HG02852 (cell line): ENCODE measurements at regions not wholly inside any gene's neighbourhood (a gene's known extent, or its start where the extent isn't known, plus 50 kb on each side); places are given as distances from the start of the nearest gene placed in this dataset.

Experiments
- ATAC-seq: cut with Tn5 transposase; IDR thresholded peaks from one replicate; pipeline ENCODE4 v1.9.1; 2021; ENCODE audit warnings: mild to moderate bottlenecking, moderate library complexity; ENCODE audit not compliant: unreplicated experiment

DNA sequence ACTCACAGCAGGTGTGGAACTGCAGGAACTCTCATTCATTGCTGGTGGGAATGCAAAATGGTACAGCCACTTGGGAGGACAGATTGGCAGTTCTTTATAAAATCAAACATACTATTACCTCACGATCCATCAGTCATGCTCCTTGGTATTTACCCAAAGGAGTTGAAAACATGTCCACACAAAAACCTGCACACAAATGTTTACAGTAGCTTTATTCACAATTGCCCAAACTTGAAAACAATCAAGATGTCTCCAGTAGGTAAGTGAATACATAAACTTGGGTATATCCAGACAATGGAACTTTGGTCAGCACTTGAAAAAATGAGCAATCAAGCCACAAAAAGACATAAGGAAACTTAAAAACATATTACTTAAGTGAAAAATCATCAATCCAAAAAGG, 215.5 kb downstream of the IRX1 start:
- ATAC-seq = no peak

DNA sequence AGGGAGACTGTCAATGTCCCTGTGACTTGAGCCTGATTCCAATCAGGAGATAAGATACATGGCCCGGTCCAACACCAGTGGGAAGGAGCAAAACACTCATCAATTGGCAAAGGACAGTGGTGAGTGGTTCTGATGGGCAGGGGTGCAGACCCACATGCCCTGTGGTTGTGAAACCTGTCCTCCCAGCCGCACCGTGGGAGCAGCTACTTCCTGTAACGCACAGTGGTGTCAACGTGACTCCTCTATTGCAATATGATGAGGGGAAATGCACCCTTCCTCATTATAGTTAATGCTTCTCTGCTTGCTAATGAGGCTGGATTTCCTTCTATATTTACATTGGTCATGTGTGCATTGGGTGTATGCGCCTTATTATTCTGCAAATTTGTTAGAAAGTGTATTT, 223.0 kb downstream of the IRX1 start:
- ATAC-seq = no peak

DNA sequence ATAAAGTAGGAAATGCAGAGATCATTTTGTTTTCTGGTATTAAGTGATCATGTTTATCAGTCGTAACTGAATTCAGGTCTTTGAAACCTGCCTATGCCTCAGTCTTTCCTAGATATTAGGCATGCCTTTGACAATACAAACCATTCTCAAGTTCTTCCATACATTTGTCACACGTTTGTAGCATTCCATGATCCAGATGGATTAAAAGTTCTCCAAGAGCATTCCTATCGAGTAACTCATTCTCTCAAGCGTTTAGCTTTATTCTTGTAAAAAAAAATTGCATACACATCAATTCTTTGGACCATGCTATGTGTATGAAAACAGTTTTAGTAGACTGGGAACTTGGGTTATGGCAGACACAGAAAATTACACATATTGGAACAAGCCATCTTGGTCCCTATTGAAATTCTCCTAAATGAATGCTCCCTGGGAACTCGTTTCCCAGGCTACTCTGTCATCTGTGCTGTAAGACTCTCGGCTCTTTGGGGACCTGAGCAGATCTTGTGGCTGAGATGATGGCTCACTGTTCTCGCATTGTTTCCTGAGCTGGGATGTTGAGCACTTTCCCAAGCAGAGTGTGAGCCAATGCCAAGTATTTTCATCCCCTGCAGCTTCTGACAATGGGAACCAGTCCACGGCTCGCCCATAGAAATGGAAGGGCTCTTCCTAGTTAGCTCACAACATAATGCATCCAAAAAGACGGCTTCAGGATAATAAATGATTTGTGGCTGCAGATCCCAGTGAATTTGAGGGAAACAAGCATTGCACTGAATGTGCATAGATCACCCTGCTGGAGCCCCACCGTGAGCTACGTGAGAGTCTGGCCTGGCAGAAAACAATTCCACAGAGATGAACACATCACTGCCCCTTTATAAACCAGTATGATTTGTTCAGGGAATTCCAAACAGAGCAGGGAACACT, 230.2 kb downstream of the IRX1 start:
- no peak for ATAC-seq

DNA sequence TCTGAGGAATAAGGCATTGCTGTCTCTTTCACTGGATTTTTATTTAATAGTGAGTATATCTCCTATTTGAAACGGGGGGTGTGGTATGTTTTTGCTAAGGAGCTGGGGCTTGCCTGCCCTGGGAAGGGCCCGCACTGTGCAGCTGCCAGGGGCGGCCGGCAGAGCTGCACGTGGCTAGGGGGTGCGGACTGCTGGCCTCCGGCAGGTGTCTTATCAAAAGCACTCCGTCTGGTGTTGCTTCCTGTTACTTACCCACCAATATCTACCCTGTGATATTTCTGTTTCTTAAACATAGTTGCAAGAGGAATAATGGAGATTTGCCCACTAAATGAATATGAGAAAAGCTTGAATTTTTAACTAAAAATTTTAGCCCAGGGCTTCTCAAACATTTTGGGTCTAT, 232.0 kb downstream of the IRX1 start:
- no peak for ATAC-seq

DNA sequence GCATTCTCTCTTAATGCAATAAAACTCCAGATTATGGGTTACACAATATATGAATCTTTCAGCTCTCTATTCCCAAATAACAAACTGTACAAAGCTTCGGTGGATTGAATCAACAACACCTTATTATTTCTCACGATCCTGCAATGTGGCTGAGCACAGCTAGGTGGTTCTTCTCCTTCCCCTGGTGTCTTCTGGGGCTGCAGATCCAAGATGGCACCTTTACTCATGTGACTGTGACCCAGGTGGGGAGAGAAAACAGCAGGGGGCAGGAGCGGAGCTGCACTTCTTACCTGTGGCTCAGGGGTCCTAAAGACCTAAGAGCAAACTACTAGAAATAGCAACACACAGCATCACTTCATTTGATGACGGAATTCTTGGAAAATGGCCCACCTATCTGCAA, 233.1 kb downstream of the IRX1 start:
- no peak for ATAC-seq

DNA sequence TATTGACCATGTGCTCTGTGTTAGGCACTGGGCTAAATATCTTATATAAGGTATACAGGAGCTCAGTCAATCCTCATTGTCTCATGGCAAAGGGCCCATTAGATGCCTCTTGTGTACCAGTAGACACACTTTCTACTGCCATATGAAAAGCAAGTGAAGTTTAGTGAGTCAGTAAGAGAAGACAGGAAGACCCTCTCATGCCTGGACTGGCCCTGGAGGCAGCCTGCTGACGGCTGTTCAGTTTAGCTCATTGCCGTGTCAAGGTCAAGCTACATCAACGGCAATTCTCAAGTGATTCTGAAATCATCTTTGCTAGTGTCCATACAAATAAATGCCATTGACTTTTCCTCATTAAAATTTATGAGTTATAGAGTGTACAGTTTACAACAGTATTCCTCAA, 237.9 kb downstream of the IRX1 start:
- no peak for ATAC-seq

DNA sequence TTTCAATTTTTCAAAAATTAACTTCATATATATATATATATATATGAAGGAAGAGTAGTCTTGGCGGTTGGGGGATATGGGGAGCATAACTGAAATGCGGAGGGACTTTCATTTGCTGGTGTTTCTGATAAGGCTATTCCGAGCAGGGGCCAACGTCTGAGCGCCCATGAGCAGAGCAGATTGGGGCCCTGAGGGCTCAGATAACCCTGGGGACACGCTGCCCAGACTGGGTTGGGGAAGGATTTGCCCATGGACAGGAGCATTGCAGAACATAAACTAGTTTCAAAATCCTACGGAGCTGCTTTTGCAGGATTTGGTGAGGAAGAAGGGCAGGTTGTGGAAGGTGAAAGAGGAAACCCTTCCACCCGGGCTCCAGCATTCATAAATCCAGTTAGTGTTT, 240.2 kb downstream of the IRX1 start:
- no peak for ATAC-seq

DNA sequence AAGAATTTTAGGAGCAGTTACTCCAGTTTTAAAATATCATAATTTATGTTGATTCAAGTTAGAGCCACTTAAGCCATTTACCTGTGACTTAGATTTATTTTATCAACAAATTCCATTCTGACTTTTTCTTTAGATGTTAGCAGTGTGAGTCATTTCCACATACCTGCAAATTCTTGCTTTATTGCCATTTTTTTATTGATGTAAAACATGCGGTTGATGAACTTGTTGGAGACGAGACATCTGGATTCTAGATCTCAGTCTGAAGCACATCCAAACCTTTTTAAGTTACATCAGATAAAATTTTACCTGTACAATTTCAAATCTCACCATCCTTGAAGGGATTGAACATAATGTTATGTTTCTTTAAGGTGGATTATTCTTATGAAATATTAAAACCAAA, 240.9 kb downstream of the IRX1 start:
- no peak for ATAC-seq

DNA sequence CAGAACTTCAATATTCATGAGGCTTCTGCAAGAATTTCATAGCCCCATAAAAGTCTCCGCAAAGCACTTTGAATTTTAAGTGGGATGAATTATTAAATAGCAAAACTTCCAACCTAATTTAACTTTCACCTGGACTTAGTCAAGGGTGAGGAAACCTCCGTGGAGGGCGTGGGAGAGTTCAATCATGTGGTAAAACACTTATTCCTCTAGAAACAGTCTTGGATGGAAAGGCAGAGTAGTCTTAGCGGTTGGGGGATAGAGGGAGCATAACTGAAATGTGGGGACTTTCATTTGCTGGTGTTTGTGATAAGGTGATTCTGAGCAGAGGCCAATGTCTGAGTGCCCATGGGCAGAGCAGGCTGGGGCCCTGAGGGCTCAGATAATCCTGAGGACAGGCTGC, 241.9 kb downstream of the IRX1 start:
- ATAC-seq = no peak

DNA sequence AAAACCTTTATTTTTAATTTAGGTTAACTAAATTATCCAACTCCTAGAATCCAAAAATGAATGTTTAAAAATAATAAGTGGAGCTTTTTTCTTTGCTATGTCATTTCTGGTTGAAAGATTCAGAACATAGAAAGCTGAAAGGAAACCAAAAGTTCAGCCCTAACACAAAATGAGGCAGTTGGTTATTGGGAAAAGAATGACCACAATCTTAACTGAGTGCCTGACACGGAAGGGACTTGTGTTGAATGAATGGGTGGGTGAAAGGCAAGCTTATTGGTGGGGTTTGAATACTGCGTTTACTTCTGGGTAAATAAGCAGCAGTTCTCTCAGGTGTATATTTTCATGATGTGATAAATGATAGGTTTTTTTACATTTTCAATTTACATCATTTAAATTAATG, 243.5 kb downstream of the IRX1 start:
- no peak for ATAC-seq

DNA sequence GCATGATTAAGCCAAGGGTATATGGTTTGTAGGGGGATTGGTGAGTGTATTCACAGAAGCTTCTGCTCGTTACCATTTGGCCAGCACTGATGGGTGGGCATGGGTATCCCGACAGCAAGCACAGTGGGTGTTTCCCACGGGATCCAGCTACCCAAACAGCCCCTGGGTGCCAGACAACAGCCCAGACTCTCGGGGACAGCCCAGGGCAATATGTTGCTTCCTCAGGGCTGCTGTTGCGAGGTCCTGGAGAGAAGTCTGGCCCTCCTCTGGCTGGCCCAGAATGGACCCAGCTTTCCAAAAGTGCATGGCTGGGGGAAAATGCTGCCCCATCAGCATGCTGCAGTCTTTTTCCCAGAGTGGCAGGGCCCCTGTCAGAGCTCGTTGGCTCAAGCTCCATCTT, 247.0 kb downstream of the IRX1 start:
- no peak for ATAC-seq

DNA sequence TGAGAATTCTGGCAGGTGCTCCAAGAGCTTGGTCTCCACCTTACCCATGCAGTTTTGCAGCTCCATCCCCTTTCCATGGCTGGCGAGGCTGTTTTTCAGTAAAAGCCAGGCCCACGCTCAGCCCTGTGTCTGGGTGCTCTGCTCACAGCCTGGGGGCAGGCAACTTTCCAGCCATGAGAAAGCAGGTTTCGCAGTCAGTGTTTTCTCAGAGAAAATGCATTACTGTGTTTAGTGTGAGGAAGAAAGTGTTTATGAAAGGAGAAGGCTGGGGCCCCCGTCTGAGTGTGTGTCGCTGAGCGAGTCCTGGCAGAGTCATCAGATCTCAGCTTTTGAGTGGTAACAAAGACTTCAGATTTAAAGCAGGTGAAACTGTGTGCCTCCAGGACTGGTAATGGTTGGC, 248.1 kb downstream of the IRX1 start:
- ATAC-seq = no peak

DNA sequence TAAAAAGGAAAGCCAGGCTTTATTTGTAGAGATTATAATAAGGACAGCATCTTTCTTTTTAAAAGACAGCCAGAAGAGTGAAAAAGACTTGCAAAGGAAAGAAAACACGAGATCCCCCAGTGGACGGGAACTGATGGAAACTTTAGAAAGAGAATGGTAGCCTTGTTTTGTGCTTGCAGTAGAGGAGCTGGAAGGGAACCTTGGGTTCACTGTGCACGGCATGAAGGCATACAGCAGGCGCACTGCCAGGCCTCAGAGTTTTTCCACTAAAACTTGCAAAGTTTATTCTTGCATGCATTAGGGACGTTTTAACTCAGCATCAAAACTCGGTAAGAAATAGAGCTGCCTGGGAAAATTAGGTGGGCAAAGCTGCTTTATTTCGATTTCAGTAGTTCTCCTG, 248.6 kb downstream of the IRX1 start:
- no peak for ATAC-seq

DNA sequence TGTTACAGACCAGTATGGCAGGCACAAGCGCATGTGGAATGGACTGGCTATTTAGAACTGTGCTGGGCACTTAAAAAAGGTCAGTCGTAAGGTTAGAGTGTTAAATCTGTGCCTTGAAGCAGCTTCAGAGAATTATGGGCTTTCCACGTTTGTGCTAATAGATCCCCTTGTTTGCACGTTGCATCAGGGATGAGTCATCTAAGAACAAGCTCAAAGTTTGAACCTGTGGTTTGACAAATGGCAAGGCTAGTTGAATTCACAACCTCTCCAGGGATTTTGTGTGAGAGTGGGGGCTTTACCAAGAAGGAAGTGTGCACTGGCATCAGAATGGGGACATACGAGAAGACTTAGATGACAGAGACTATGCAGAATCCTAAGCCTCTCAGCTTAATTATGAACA, 249.6 kb downstream of the IRX1 start:
- ATAC-seq = no peak

DNA sequence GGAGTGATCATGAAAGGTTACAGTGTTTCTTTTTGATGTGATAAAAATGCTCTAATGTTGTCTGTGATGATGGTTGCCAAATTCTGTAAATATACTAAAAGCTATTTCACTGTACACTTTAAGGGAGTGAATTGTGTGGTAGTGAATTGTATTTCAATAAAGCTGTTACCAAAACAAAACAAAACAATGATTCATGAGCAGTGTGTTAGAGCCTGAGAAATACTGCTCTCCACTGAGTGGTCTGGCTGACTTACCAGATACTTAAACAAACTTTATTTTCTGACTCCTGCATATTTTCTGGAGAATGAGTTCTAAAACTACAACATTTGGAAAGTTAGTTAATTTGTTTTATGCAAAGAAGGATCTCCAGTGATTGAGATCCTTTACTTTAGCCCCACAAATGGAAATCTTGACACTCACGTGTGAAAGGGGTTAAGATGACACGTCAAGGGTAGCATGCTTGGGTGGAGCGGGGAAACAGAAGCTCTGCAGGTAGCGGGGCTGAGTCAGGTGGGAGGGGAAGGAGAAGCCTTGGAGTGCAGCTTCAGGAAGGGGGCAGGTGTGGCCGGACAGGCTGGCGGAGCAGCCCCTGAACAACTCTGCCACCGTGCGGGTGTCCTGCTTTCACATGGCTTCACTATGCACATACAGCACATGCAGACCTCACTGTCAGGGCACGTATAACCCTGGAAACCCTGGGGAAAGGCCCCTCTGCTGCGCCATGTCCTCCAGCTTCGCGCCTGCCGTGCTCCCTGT, 256.7 kb downstream of the IRX1 start:
- no peak for ATAC-seq

DNA sequence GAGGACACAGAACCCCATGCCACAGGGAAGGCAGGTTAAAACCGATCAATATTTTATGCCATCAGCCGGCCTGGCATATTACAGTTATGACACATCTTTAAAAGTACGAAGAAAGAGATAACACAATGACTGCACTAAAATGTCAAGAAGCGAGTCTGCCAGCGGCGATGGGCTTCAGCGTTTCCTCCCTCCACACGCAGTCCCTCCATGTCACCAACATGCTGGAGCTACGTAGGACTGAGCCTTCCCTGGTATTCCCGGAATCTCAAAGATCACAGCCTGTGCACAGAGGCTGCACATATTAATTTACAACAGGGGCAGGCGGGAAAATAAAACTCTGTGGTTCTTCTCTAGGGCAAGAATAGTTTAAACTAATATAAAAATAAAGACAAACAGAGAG, 257.7 kb downstream of the IRX1 start:
- no peak for ATAC-seq

DNA sequence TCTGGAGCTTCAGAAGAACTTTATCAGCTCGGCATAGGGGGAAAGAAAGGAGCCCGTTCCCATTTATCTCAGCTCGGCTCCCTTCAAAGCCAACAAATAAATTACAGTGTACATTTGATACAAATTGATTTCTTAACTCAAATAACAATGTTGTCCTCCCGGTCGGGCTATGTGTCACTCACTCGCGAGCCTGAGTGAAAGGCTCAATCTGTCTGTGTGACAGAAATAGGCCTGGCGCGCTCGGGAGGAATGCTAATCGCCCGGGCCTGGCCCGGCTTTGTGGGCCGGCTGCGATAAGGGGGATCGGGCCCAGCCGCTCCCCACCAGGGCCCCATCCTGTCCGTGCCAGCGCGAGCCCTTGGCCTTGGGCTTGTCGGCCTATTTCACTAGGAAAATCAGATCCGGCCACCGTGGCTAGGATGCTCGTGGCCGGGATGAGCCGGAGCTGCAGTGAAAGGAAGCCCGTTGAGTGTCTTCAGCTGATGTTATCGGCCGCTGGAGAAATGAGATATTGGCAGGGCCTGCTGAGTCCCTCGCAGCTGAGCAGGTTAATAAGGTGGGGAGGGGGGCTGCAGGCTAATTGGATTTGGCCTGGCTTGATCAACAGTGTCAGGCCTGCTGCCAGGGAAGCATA, 258.7 kb downstream of the IRX1 start:
- ATAC-seq = no peak

DNA sequence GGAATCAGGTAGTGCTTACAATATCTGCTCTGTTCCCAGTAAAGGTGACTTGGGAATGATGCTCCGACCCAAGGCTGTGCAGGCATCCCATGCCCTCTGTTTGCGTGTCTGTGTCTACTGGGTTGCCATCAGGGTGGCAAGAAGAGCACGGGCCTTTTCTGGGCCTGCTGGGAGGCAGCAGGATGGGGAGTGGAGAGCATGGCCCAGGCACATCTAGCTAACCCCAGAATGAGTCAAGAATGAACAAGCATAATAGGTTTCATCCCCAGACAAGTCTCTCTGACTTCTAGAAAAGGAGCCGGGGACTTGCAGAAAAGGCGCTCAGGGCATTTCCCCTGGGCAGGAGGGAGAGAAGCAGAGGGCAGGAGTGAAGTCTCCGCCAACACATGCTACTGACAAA, 260.4 kb downstream of the IRX1 start:
- no peak for ATAC-seq

DNA sequence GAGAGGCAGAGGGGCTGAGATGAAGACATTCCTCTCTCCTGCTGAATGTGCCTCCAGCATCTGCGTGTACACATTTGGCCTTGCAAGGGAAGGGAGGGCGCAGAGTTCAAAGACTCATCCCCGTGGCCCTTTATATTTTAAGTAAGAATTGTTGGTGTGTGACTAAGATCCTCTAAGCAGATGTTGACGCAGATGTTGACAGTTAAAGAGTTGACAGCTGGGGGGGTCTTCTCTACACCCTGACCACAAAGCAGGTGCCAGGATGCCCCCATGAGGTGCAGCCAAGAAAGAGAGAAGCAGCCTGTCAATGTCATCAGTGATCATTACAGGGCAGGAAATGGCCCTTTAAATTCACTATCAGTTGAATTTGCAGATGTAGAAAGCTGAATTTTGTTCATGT, 262.9 kb downstream of the IRX1 start:
- ATAC-seq = no peak

DNA sequence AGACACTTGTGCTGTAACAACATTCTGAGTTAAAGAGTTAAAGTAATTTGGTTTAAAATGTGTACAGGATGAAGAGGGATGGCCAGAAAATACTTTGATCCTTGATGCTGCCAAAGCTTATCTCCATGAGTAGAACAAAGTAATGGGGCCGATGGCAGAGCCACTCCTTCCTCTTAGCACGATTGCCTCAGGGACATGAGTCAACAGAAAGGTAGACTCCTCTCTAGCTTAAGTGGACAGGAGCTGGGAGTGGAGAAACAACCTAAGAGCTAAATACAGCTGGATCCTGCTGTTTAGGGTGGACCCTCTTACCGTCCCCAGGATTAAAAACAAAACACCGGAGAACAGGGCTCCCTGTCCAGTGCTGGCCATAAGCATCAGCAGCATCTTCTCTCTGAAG, 267.3 kb downstream of the IRX1 start:
- ATAC-seq = no peak

DNA sequence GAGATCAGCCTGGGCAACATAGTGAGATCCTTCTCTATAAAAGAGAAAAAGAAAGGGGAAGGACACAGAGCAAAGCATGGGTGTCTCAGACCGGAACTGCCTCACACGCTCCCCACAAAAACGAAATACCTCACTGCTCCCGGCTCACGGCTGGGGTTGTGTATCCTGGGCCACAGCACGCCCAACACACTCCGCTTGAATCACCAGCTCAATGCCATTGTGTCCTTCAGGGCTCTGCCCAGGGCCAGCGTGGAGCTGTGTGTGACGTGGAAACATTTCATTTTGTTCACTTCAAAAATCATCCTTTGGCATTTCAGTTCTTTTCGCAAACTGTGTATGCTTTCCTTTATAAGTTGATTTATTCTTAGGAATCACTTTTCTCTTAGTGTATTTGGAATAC, 279.5 kb downstream of the IRX1 start:
- no peak for ATAC-seq

DNA sequence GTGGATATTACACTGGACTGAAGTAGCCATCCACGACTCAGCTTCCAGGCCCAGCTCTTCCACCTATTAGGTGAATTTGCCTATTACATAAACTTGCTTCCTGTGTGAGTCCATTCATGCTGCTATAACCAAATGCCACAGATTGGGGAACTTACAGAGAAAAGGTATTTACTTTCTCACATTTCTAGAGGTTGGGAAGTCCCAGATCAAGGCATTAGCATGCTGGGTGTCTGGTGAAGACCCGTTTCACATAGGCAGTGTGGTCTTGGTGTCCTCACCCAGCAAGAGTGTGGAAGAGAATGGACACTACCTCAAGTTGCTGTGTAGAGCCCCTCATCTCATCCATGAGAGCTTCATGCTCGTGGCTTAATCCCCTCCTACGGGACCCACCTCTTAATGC, 282.6 kb downstream of the IRX1 start:
- no peak for ATAC-seq
